GM12873 (cell line): ENCODE measurements at regions not wholly inside any gene's neighbourhood (a gene's known extent, or its start where the extent isn't known, plus 50 kb on each side); places are given as distances from the start of the nearest gene placed in this dataset.

Experiments
- TF ChIP-seq, protein P1 (sequence below): IDR thresholded peaks from 2 replicates; pipeline ENCODE4 v1.5.1; 2012; ENCODE audit warnings: low read depth, mild to moderate bottlenecking, moderate library complexity, low read length, control low read depth; ENCODE audit not compliant: insufficient read depth; ENCODE audit errors: missing control alignments

DNA sequence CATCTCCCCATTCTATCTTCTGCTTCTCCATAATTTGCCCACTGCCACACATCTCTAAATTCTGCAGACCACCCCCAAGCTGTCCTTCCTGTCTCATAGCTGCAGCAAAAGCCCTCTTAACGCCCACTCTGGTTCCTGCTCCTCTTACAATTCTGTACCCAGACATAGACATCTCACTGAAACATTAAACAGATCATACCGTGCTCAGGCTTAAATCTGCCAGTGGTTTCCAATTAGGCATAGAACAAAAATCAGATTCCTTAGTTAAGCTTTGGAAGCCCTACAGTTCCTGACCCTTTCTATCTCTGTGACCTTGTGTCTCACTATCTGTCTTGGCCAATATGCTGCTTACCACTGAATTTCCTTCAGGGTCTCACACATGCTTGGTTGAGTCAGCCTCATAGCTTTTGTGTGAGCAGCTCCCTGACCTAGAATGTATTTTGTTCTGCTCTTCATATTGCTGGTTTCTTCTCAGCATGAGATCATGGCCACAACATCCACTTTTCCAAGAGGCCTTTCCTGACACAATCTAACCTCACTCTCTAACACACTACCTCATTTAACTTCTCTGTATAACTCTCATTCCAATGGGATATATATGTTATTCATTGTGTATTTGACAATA, 749.7 kb downstream of the MAFB start:
- TF ChIP-seq, protein P1, sequence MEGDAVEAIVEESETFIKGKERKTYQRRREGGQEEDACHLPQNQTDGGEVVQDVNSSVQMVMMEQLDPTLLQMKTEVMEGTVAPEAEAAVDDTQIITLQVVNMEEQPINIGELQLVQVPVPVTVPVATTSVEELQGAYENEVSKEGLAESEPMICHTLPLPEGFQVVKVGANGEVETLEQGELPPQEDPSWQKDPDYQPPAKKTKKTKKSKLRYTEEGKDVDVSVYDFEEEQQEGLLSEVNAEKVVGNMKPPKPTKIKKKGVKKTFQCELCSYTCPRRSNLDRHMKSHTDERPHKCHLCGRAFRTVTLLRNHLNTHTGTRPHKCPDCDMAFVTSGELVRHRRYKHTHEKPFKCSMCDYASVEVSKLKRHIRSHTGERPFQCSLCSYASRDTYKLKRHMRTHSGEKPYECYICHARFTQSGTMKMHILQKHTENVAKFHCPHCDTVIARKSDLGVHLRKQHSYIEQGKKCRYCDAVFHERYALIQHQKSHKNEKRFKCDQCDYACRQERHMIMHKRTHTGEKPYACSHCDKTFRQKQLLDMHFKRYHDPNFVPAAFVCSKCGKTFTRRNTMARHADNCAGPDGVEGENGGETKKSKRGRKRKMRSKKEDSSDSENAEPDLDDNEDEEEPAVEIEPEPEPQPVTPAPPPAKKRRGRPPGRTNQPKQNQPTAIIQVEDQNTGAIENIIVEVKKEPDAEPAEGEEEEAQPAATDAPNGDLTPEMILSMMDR, result no peak

DNA sequence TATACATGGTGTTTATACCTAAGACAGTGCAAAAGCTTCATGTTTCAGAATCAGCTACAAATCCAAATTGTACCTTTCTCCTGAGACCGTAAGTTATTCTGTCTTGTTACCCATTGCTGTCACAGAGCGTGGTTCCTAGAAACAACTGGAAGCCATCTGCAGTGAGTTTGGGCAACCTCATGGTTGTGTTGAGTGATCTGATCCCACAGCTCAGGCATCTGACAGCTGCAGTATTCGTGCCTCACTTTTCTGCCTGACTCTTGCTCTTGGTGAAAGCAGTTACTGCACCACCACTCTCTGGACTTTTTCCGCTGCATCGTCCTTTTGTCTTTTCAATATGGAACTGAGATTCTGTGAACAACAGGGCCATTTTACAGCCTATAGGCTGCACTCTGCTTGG, 752.6 kb downstream of the MAFB start:
- TF ChIP-seq, protein P1, result no peak

DNA sequence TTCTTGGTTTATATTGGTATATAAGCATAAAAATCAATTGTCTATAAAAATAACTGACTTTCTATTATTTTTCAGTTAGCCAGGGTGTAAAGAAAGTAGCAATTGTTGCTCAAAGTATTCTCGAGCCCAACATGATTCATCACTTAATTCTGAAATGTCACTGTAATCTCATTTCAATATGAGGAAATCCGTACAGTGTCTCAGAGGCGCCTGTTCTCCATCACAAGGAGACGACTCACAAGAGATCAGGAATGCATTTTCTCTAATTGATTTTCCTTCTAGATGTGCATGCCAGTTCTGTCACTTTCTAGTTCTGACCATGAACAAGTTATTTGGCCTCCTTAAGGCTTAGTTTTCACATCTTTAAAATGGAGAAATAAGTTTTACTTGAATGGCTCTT, 753.1 kb downstream of the MAFB start:
- TF ChIP-seq, protein P1, result no peak

DNA sequence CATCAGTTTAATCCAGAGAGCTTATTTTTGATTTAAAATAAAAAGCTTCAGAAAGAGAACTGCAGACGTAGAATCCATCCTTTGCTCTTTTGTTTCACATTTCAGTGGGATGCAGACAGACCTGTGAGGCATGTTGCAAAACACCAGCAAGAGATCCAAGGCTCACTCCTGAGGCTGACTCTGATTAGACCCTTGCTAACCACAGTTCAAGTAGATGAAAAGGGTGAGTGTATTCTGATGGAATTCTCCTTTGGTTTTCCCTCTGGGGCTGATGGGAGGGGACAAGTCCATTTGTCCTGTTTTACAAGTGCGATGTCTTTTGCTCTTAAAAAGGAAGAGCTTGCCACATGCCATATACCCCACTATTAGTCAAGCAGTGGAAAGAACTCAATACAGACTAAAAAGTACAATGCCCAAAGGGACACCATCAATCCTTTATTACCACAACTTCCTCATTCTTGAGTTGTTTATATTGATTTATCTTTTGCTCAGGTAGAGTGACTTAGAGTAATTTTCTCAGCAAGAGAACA, 772.7 kb downstream of the MAFB start:
- TF ChIP-seq, protein P1, result no peak

DNA sequence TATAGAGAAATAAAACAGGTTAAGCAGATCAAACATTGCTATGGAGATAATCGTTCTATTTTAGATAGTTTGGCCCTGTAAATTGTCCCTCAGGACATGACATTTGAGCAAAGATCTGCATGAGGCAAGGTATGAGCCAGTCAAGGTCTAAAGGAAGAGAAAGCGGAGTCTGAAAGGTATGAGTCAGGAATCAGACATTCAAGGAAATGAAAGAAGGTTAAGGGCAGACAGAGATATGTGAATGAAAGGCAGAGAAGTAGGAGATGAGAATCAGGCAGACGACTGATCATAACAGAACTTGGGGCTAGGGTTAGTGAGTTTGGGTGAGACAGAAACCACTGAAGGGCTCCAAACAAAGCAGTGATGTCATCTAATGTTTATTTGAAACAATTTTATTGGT, 775.8 kb downstream of the MAFB start:
- TF ChIP-seq, protein P1, result no peak

DNA sequence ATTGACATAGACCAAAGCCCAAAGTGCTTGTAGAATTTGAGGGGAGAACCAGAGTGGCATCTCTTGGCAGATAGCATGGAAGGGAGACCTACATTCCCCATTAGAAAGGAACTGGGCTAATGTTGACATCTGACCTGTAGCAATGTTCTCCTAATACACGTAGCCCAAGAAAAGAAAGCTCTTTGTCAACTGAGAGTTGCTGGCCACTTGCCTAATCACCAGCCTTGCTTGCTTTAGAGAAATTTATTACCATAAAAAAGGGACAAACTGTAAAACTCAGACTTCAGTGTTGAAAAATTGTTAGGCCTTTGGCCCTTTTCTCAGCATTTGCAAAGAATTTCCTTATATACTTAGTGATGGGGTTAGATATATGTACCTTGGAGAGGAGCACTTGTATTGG, 777.5 kb downstream of the MAFB start:
- TF ChIP-seq, protein P1, result no peak

DNA sequence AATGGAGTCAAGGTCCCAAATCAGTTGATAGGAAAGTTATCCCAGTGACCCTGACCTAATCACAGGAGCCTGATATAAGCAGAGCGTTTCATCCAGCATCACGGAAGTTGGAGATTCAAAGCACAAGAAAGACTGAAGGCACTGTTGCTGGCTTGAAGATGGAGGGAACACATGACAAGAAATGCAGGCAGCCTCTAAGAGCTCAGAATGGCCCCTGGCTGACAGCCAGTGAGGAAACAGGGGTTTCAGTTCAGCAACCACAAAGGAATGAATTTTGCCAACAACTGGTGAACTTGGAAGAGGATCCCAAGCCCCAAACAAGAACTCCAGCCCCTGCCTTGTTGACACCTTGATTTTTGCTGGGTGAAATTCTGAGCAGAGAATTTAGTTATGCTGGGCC, 778.5 kb downstream of the MAFB start:
- TF ChIP-seq, protein P1, result no peak
